ENCODE measurements at regions not wholly inside any gene's neighbourhood (a gene's known extent, or its start where the extent isn't known, plus 50 kb on each side); places are given as distances from the start of the nearest gene placed in this dataset.

DNA sequence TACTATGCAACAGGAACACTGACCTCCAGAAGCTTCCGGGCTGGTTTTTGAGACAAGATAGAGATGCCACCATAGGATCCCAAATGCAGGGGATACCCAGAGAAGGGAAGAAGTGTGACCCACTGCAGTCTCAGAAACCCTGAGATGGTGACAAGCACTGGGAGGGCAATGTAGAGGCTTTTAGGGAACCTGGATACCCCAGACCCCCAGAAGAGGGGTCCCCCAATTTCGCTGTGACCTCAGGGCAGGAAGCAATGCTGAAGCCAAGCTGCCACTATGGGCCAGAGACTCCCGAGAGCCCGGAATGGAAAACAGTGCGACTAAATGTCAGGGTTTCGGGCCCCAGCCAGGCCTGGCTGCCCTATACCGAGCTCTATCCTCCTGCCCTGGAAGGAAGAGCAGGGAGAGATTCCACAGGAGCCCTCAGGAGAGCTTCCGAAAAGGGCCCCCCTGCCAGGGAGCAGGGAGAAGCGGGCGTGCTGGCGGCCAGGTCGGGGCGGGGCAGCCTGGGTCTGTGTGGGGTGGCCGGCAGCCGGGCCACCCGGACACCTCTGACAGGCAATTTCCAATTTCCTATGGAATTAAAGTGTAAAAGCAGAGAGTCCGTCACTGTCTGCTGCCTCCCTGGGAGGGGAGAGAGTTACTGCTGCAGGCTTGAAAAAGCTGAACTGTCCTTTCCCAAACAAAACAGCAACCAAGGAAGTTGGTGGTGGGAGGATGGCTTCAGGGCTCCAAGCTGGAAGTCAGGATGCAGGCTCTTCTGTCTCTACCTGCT is 154.2 kb downstream of the FGF18 start:
- no peak for DNase-seq (ENCODE audit: low read depth)
- H3K4me3 ChIP-seq (ENCODE audit: low read length), result no peak overlapping the region
- TF ChIP-seq, protein P1, sequence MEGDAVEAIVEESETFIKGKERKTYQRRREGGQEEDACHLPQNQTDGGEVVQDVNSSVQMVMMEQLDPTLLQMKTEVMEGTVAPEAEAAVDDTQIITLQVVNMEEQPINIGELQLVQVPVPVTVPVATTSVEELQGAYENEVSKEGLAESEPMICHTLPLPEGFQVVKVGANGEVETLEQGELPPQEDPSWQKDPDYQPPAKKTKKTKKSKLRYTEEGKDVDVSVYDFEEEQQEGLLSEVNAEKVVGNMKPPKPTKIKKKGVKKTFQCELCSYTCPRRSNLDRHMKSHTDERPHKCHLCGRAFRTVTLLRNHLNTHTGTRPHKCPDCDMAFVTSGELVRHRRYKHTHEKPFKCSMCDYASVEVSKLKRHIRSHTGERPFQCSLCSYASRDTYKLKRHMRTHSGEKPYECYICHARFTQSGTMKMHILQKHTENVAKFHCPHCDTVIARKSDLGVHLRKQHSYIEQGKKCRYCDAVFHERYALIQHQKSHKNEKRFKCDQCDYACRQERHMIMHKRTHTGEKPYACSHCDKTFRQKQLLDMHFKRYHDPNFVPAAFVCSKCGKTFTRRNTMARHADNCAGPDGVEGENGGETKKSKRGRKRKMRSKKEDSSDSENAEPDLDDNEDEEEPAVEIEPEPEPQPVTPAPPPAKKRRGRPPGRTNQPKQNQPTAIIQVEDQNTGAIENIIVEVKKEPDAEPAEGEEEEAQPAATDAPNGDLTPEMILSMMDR (IDR thresholded peaks at IDR 0.05; ENCODE audit: insufficient read depth, low read depth, low read length, missing control alignments), result no peak

DNA sequence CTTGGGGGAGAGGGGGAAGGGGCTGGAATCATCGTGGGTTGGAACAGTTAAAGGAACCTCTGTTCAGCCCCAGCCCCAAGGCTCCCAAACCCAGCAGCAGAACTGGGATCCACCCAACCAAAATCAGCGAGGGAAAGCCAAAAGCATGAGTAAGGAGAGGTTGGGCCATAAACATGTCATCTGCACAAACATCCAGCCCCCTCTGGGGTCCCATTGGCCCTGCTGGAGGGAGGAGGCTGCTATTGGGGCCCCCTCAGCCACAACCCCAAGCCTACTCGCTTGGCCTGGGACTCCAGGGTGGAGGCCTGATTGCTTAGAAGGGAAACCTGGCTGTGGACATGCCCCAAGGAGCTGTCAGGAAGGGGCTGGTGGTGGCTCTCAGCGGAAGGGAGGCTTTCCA is 154.9 kb downstream of the FGF18 start:
- DNase-seq (ENCODE audit: low read depth), result no peak
- H3K4me3 ChIP-seq (ENCODE audit: low read length), result no peak overlapping the region
- TF ChIP-seq, protein P1 (IDR thresholded peaks at IDR 0.05; ENCODE audit: insufficient read depth, low read depth, low read length, missing control alignments), result no peak

DNA sequence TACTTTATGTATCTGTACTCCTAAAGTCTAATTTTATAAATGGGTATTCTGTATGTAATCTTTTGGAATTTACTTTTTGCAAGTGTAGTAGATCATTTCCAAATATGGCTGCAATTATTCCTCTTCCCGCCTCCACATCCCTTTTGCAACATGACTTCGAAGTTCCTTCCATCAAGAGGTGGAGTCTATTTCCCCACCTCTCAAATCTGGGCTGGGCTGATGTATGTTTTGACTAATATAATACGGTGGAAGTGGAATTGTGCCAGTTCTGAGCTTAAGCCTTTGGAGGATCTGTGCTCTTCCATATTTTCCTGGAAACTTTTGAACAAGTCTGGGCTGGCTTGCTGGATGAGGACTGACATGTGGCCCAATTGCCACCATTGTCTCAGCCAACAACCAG is 155.9 kb downstream of the FGF18 start:
- peak; percentile 6 for DNase-seq (ENCODE audit: low read depth)
- TF ChIP-seq, protein P1 (IDR thresholded peaks at IDR 0.05; ENCODE audit: insufficient read depth, low read depth, low read length, missing control alignments), result no peak
- no peak overlapping the region for H3K4me3 ChIP-seq (ENCODE audit: low read length)

DNA sequence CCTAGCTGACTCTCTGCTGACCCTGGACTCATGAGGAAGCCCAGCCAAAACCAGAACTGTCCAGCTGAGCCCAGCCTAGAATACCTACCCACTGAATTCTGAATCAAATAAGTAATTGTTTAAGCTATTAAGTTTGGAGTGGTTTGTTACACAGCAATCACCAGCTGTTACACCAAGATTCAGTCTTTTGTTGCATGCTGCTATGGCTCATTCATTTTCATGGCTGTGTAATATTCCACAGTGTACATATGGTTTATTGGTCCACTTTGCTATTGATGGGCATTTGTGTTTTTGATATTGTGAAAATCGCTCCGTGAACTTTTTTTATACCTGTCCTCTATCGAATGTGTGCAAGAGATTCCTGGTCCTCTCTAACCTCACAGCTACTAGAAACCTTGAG is 156.4 kb downstream of the FGF18 start:
- TF ChIP-seq, protein P1 (IDR thresholded peaks at IDR 0.05; ENCODE audit: insufficient read depth, low read depth, low read length, missing control alignments), result no peak
- DNase-seq (ENCODE audit: low read depth), result no peak
- no peak overlapping the region for H3K4me3 ChIP-seq (ENCODE audit: low read length)

DNA sequence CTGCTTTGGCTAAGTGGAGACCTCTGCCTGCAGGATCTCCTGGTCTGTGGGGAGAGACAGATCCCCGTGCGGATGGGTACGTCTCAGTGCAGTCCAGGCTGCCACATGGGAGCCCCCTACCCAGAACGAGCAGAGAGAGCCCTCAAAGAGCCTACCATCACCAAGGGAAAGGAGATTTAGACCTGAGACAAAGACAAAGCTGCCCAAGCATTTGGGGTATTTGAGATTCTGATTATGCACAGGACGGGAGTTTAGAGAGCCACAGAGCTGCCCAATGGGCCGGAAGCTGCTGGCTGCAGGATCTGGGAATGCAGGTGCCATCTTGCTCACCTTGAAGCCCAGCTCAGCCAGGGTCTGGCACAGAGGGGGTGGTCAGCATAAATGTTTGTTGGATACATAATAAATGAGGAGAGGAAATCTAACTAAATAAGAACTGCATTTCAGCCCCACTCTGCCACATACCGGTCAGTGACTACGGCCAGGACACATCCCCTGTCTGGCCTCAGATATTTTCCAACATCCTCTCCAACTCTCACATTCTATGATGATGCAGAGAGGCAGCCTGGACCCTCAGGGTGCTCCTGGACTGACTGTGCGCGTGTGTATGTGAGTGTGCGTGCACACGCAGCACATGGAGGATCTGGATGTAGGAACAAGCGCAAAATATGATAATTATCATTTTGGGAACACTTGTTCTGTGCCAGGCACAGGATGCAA is 157.8 kb downstream of the FGF18 start:
- no peak overlapping the region for H3K4me3 ChIP-seq (ENCODE audit: low read length)
- TF ChIP-seq, protein P1 (IDR thresholded peaks at IDR 0.05; ENCODE audit: insufficient read depth, low read depth, low read length, missing control alignments), result no peak
- no peak for DNase-seq (ENCODE audit: low read depth)

DNA sequence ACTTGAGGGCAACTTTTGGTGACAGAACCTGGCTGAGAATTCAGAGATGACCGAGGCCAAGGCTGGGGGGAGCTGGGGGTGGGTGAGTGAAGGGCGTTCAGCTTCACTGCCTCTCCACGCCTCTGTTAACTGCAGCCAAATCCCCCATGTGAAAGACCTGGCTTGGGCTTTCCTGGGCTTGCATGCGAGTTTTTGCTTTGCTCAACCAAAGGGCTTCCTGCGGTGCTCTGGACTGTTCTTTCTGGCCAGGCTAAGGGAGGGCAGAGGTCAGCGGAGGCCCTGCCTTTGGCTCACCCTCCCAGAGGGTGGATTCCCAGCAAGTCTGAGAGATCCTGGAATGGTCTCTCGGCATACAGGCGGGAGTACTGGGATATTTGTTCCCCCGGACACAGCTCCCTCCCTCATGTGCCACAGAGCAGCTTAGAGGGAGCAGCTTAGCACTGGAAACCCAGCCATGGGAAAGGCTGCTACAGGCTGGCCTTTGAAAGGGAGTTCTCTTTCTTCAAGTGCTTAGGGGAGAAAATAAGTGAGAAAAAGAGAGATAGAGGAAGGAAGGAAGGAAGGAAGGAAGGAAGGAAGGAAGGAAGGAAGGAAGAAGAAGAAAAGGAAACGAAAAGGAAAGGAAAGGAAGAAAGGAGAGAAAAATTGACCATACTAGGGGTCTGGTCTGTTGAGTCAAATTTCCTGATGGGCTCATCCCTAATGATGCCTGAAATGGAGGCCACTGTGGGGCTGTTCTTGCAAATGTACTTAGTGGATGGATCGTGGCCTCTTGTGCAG is 158.8 kb downstream of the FGF18 start:
- no peak overlapping the region for H3K4me3 ChIP-seq (ENCODE audit: low read length)
- TF ChIP-seq, protein P1 (IDR thresholded peaks at IDR 0.05; ENCODE audit: insufficient read depth, low read depth, low read length, missing control alignments), result no peak
- DNase-seq (ENCODE audit: low read depth), result no peak

Measured in epithelial cell of esophagus (primary cell).